Fibroblast of gingiva (primary cell): ENCODE measurements at regions not wholly inside any gene's neighbourhood (a gene's known extent, or its start where the extent isn't known, plus 50 kb on each side); places are given as distances from the start of the nearest gene placed in this dataset.
A peak's percentile ranks its signal among the peaks of the same experiment; 100 is the strongest.
"Not testable (repeated sequence)": the region's sequence is repeated elsewhere in the genome, so short reads cannot be mapped to it uniquely, and the experiment has no call there.

ENCODE experiments used
- DNase-seq: peaks from one replicate; pipeline ENCODE4 v3.0.0-alpha.2; 2011; ENCODE audit warnings: low read depth

DNA sequence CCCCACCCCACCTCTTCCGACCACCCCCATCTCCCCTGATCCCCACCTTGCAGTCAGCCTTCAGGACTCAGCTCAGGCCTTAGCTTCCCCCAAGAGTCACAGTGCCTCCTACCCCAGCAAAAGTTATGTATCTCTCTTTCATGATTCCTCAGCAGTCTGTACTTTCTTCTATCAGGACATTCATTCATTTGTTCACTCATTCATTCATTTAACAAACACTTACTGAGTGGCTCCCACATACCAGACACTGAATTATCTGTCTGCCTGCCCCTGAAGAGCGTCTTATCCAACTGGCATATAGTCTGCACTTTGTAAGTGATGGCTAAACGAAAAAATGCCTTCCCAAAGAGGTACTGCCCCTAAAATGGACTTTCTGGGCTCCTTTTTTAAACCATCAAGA, 114.4 kb upstream of the SLC35F3 start:
- no peak for DNase-seq

DNA sequence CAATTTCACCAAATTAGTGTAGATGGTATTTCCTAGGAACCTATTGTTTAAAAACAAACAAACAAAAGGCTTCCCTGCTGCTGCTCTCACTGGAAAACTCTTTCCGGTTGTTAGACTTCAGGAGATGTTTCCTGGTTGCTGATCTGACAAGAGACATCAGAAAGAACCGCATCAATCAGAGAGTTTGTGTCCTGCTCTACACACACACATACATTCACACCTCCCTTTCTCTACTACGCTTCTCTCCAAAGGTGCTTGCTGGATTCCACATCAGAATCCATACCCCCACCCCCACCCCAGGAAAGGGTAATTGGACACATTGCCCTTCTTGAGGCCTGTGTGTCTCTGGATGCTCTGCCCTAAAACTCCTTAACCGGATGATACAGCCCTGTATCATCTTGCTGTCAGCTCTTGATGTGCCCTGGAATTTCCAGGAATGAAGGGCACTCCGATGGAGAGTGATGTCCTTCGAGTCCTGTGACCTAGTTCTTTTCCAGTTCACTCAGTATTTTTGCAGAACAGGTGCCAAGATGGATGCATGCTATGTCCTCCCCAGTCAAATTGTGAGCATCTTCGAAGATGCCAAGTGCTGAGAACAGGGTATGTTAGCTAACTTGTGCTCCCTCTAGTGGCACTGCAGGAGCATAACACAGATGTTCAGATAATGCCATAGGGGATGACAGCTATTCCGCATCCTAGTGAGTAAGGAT, 113.7 kb upstream of the SLC35F3 start:
- peak; percentile 44 for DNase-seq

DNA sequence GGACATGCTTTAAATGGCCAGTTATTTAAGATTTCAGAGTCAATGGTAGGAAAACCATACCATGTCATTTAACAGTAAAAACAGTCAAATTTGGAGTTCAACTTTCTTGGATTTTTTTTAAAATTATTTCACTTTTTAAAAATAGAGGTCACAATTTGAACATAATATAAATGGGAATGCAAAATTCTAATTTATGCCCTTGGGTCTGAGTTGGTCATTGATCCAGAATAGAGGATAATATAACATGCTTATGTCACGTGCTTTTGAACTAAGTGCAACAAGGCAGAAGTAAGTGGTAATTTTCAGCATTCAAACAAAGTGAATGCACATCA, 113.1 kb upstream of the SLC35F3 start:
- no peak for DNase-seq

GRCh38 chr1:233791721-233792120, 112.8 kb upstream of the SLC35F3 start:
- DNase-seq: no peak

DNA sequence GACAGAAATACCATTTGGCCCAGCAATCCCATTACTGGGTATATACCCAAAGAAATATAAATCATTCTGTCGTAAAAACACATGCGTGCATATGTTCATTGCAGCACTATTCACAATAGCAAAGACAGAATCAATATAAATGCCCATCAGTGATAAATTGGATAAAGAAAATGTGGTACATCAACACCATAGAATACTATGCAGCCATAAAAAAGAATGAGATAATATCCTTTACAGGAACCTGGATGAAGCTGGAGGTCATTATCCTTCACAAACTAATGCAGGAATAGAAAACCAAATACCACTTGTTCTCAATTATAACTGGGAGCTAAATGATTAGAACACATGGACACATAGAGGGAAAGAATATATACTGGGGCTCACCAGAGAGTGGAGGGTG, 109.6 kb upstream of the SLC35F3 start:
- DNase-seq: no peak

DNA sequence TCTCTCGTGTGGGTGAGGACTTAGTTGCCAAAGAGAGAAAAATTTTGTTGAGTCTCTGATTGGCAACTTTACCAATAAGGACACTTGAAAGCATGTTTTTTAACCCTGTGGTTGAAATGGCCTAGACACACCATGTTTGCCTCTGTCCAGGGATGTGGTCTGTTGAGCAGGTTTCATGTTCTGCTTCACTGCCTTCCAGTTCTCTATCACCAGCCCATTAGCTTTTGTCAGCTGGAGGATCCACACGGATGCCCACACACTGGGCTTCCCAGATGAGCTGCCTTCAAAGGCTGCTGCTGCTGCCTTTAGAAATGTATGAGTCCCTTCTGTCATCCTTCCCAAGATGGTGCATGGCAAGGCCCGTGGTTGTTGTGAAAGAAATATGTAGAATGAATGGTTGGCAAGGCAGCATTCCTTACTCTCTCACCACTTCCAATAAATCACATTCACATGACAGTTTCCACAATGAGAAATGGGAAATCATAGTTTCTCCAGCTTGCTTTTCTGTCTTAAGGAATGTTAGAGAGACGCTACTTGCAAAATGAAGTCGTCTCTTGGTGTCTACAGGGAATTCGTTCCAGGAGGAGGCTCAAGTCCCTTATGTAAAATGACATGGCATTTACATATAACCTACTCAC, 108.2 kb upstream of the SLC35F3 start:
- DNase-seq: no peak

- no peak for DNase-seq
Measured at GRCh38 chr1:233802611-233803010, 101.9 kb upstream of the SLC35F3 start.

- no peak for DNase-seq
Measured at GRCh38 chr1:233805786-233806185, 98.7 kb upstream of the SLC35F3 start.

- no peak for DNase-seq
Measured at GRCh38 chr1:233815357-233815756, 89.1 kb upstream of the SLC35F3 start.

DNA sequence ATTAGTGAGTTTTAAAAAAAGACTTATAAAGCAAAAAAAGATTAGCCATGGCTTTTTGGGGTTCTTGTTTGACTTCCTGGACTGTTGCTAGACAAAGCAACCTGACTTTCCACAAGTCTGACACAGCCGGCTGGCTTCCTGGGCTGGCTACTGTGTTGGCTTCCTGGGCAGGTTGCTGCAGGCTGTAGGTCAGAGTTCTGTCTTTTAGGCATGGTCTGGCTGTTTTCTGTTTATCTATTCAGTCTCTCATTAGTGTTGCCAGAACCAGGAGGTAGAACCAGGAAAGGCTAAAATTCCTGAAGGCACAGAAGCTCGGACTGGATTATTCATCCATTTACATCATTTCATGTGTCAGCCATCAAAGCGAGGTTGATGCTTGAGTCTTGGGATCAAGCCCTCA, 88.6 kb upstream of the SLC35F3 start:
- no peak for DNase-seq

DNA sequence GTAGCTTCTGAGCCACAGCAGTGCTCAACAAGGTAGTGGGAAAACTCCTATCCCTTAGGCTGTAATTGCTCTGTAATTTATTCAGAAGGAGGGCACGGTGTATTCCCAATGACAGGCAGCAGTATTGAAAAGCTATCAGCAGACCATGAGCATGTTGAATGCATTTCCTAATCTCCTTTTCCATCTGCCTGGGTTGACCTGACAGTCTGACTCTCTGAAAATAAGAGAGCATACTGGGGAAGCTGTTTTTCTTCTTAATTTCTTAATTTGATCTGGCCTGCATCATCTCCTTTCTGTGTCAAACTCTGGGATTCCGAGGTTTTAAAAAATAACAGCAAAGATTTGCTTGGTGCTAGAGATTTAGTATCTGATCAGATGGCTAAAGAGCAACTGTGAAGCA, 88.1 kb upstream of the SLC35F3 start:
- no peak for DNase-seq

GRCh38 chr1:233819042-233819441, 85.4 kb upstream of the SLC35F3 start:
- DNase-seq: no peak

DNA sequence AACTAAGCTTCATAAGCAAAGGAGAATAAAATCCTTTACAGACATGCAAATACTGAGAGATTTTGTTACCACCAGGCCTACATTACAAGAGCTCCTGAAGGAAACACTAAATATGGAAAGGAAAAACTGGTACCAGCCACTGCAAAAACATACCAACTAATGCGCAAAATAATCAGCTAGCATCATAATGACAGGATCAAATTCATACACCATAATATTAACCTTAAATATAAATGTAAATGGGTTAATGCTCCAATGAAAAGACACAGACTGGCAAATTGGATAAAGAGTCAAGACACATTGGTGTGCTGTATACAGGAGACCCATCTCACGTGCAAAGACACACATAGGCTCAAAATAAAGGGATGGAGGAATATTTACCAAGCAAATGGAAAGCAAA, 80.3 kb upstream of the SLC35F3 start:
- not testable (repeated sequence) for DNase-seq

DNA sequence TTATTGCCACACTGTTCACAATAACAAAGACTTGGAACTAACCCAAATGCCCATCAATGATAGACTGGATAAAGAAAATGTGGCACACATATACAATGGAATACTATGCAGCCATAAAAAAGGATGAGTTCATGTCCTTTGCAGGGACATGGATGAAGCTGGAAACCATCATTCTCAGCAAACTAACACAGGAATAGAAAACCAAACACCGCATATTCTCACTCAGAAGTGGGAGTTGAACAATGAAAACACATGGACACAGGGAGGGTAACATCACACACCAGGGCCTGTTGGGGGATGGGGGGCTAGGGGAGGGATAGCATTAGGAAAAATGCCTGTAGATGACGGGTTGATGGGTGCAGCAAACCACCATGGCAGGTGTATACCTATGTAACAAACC, 76.5 kb upstream of the SLC35F3 start:
- not testable (repeated sequence) for DNase-seq

DNA sequence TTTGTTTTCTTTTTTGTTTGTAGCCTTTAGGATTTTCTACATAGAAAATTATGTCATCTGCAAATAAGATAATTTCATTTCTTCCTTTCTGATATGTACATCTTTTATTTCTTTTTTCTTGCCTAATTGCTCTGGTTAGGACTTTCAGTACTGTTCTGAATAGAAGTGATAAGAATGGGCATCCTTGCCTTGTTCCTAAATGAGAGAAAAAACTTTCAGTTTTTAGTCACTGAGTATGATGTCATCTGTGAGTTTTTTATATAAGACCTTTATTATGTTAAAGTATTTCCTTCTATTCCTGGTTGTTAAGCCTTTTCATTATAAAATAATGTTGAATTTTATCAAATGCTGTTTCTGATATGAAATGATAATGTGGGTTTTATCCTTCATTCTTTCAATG, 76.0 kb upstream of the SLC35F3 start:
- no peak for DNase-seq

DNA sequence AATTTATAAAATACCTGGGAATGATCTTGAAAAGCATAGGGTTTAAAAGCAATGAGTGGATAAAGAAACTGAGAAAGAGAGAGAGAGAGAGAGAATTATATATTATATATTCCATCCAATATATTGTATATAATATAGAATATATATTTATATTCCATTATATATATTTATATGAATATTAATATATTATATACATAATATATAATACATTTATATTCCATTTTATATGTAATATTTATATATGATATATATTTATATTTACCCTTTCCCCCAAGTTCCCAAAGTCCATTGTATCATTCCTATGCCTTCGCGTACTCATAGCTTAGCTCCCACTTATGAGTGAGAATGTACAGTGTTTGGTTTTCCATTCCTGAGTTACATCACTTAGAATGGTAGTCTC, 69.9 kb upstream of the SLC35F3 start:
- DNase-seq: no peak

DNA sequence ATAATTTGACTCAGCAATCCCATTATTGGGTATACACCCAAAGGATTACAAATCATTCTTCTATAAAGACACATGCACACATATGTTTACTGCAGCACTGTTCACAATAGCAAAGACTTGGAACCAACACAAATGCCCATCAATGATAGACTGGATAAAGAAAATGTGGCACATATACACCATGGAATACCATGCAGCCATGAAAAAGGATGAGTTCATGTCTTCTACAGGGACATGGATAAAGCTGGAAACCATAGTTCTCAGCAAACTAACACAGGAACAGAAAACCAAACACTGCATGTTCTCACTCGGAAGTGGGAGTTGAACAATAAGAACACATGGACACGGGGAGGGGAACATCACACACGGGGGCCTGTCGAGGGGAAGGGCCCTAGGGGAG, 66.3 kb upstream of the SLC35F3 start:
- not testable (repeated sequence) for DNase-seq

DNA sequence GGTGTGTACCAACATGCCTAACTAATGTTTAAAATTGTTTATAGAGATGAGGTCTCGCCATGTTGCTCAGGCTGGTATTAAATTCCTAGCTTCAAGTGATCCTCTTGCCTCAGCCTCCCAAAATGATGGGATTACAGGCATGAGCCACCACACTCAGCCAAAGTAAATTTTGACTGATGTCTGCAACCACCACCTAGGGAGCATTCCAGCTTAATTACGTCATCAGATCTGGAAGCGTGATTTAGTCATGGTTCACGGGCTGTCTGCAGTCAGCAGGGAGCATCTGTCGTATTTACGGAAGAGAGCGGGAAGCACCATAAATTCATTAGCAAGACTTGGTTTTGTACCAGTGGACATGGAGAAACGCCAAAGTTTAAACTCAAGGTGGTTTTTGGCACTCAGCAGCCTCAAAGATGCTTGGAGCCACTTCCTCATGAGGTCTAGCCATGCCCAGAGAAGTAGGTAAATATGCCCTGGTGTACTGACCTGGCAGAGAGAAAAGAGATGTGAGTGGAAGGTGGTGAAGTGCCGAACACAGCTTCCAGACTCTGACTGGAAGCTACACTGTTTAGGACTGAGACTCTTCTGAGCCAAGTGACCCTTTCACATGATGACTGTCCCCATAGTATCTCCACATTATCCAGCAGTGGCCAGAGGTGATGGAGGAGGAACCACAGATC, 60.8 kb upstream of the SLC35F3 start:
- DNase-seq: no peak

GRCh38 chr1:233844275-233844674, 60.2 kb upstream of the SLC35F3 start:
- no peak for DNase-seq

- no peak for DNase-seq
Measured at GRCh38 chr1:233844692-233845091, 59.8 kb upstream of the SLC35F3 start.
